NCI-H82 (cell line): ENCODE measurements at regions not wholly inside any gene's neighbourhood (a gene's known extent, or its start where the extent isn't known, plus 50 kb on each side); places are given as distances from the start of the nearest gene placed in this dataset.
"Not testable (repeated sequence)": the region's sequence is repeated elsewhere in the genome, so short reads cannot be mapped to it uniquely, and the experiment has no call there.

Experiments
- DNase-seq: peaks from one replicate; lab custom pipeline; 2025; lab: John Stamatoyannopoulos, UW

GRCh38 chr2:142330458-142330857, 199.6 kb upstream of the LRP1B start:
- no peak for DNase-seq

- peak; percentile 84 for DNase-seq
These were observed 195.1 kb upstream of the LRP1B start for GRCh38 chr2:142325870-142326269.

- no peak for DNase-seq
These were observed 192.4 kb upstream of the LRP1B start for GRCh38 chr2:142323206-142323605.

- no peak for DNase-seq
These were observed 191.0 kb upstream of the LRP1B start for GRCh38 chr2:142321706-142322280.

- no peak for DNase-seq
These were observed 189.3 kb upstream of the LRP1B start for GRCh38 chr2:142320067-142320466.

GRCh38 chr2:142316049-142316448, 185.2 kb upstream of the LRP1B start:
- DNase-seq: no peak

GRCh38 chr2:142315346-142315745, 184.5 kb upstream of the LRP1B start:
- DNase-seq: no peak

- no peak for DNase-seq
These were observed 183.3 kb upstream of the LRP1B start for GRCh38 chr2:142314164-142314563.

- DNase-seq: no peak
These were observed 179.7 kb upstream of the LRP1B start for GRCh38 chr2:142310530-142310929.

- no peak for DNase-seq
These were observed 177.9 kb upstream of the LRP1B start for GRCh38 chr2:142308744-142309143.

GRCh38 chr2:142307616-142308115, 176.8 kb upstream of the LRP1B start:
- DNase-seq: no peak

- DNase-seq: no peak
These were observed 176.3 kb upstream of the LRP1B start for GRCh38 chr2:142307086-142307485.

- DNase-seq: no peak
These were observed 175.3 kb upstream of the LRP1B start for GRCh38 chr2:142306131-142306530.

- DNase-seq: no peak
These were observed 169.7 kb upstream of the LRP1B start for GRCh38 chr2:142300517-142300916.

GRCh38 chr2:142299021-142299420, 168.2 kb upstream of the LRP1B start:
- no peak for DNase-seq

GRCh38 chr2:142294225-142294624, 163.4 kb upstream of the LRP1B start:
- DNase-seq: no peak

GRCh38 chr2:142291969-142292368, 161.2 kb upstream of the LRP1B start:
- DNase-seq: no peak

- peak; percentile 14 for DNase-seq
These were observed 160.1 kb upstream of the LRP1B start for GRCh38 chr2:142290931-142291330.

- peak; percentile 73 for DNase-seq
These were observed 155.8 kb upstream of the LRP1B start for GRCh38 chr2:142286618-142287017.

GRCh38 chr2:142285480-142285879, 154.7 kb upstream of the LRP1B start:
- DNase-seq: no peak

GRCh38 chr2:142284336-142284735, 153.5 kb upstream of the LRP1B start:
- not testable (repeated sequence) for DNase-seq

GRCh38 chr2:142280831-142281230, 150.0 kb upstream of the LRP1B start:
- no peak for DNase-seq

- DNase-seq: no peak
These were observed 140.2 kb upstream of the LRP1B start for GRCh38 chr2:142270990-142271389.

GRCh38 chr2:142270291-142270690, 139.5 kb upstream of the LRP1B start:
- DNase-seq: peak; percentile 78
